ENCODE measurements at regions not wholly inside any gene's neighbourhood (a gene's known extent, or its start where the extent isn't known, plus 50 kb on each side); places are given as distances from the start of the nearest gene placed in this dataset.

GRCh38 chr5:54619731-54620130, 102.2 kb downstream of the SNX18 start:
- no peak for DNase-seq (ENCODE audit: low read depth, low spot score)

DNA sequence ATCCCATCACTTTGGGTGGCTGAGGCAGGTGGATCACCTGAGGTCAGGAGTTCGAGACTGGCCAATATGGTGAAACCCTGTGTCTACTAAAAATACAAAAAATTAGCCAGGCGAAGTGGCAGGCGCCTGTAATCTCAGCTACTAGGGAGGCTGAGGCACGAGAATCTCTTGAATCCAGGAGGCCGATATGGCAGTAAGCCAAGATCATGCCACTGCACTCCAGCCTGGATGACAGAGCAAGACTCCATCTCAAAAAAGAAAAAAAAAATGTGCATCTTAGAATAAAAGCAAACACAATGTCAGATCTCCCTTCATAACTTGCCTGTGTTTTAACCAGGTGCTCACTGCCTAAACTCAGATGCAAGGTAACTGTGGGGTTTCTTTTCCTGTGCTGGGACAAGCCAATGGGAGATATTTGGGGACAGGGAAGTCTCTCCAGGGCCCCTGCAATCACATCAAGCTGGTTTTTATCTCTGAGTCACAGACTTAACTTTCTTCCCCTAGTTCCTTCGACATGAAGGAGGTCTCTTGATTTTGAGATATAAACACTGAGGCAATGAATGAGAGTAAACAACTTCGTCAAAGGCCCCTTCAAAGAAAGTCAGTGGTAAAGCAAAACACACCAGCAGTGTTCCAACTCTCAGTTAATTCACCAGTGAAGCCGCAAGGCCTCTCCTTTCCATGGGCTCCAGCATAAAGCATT, 99.1 kb downstream of the SNX18 start:
- no peak for DNase-seq (ENCODE audit: low read depth, low spot score)

GRCh38 chr5:54616031-54616430, 98.5 kb downstream of the SNX18 start:
- no peak for DNase-seq (ENCODE audit: low read depth, low spot score)

GRCh38 chr5:54615381-54615780, 97.8 kb downstream of the SNX18 start:
- DNase-seq (ENCODE audit: low read depth, low spot score): no peak

DNA sequence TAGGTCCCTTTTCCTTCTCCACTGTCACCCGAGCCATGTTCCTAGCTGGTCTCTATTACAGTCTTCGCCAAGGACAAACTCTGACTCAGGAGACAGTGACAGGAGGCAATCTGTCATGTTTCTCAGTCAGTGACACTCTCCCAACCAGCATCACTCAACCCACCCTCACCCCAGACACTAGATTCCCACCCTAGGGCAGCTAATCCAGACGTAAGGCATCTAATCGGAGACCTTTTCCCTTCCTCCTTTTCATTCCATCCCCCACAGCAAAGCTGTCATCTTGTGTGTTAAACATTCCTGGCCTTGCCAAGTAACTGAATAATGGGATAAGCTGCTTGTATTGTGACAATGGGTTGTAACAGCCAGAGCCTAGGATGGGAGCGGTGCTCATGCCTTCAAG, 95.2 kb downstream of the SNX18 start:
- DNase-seq (ENCODE audit: low read depth, low spot score): no peak

DNA sequence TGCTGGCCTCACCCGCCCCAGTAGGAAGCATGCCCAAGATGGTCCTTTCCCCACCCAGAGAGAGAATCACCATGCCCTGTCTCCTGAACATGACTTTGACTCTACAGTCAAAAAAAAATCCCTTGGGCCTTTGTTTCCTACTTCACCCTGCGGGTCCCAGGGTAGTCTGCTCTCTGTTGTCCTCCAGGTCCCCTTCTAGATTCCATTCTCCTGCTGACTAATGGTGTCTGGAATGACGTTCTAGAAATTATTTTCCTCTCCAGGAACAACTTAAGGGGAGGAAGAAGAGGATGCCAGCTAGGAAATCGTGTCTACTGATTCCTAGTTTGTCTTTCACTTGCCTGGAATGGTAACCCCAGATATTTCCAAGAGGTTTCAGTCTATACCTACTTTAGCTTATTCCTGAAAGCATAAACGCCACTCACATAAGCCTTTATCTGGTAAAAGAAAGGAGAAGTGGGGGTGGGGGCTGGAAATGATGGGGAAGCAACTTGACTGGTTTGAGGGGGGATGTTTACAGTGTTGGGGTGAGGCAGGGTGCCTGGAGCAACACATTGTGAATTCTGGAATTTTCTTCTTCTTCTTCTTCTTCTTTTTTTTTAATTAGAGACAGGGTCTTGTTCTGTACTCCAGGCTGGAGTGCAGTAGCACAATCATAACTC, 93.9 kb downstream of the SNX18 start:
- no peak for DNase-seq (ENCODE audit: low read depth, low spot score)

DNA sequence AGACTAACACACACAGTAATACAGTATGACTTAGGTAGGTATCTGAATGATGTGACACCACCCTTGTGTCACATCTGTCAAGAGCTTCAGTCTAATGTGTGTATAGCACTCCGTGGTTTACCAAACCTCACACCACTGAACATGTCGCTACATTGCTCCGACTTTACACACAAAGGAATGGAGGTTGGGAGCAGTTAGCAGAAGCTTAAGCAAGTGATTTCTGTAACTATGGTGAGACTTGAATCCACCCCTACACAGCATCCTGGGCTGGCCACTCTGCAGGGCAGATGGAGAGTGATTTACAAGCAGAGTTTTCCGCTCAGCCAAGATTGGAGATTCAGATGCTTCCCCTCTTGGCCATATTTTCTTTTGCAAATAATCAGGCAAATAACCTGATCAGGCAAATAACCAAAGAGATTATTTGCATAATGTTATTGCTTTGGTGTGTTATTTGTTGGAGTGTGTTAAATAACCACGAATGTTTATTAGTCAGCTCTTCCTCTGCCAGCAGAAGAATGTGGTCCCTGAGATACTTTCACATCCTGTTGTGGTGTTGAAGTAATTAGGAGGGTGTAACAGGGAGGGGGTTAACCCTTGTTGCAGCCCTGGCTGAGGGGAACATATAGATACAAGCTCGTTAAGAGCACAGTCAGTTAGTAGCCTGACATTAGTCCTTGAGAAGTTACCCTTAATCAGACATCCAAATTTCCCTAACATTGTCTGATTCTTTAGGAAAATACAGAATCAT, 92.8 kb downstream of the SNX18 start:
- DNase-seq (ENCODE audit: low read depth, low spot score): no peak

GRCh38 chr5:54608423-54609085, 91.0 kb downstream of the SNX18 start:
- no peak for DNase-seq (ENCODE audit: low read depth, low spot score)

DNA sequence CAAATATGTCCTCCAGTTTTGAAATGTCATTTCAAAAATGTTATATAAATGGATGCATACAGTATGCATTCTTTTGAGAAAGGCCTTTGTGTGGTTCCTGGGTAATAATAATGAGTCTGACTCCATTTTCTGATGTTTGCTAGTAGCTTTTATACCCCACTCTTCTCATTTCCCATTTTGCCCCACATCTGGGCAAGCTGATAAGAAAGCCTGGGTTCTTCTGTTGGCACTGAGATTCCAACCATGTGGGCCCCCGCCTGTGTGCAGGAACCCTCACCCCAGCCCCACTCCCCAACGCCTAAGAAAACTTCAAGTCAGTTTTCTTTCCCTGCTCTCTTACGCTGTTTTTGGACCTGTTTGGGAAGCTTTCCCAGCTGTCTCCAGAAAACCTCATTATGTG, 89.4 kb downstream of the SNX18 start:
- no peak for DNase-seq (ENCODE audit: low read depth, low spot score)

- DNase-seq (ENCODE audit: low read depth, low spot score): no peak
These were observed 85.8 kb downstream of the SNX18 start for GRCh38 chr5:54603372-54603771.

DNA sequence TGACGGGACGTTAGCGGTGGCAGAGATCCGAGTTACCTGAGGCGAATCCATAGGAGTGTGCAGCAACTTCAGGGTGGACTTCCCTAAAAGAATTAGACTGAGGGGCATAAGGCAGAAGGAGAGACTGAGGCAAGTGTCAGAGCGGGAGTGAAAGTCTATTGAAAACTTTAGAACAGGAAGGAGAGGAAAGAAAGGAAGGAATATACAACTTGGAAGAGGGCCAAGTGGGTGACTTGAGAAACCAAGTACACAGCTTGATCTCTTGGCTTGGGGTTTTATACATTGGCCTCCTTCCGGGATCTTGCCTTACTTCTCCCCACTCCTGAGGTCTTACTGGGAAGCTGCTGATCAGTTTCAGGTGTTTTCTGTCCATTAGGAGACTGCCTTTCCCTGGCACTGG, 84.9 kb downstream of the SNX18 start:
- no peak for DNase-seq (ENCODE audit: low read depth, low spot score)

GRCh38 chr5:54601411-54602230, 84.1 kb downstream of the SNX18 start:
- DNase-seq (ENCODE audit: low read depth, low spot score): no peak

All from activated CD4-positive, CD25-positive, alpha-beta regulatory T cell treated with anti-CD3 and anti-CD28 coated beads, Interleukin-2, amount 50 U/mL, for 16 hours (primary cell).